Left ventricle myocardium superior (tissue), 1 donor: ENCODE measurements at regions not wholly inside any gene's neighbourhood (a gene's known extent, or its start where the extent isn't known, plus 50 kb on each side); places are given as distances from the start of the nearest gene placed in this dataset.

Experiments
- ATAC-seq: fragments of 200-7000 bp; cut with Tn5 transposase; one replicate; pipeline ENCODE4 v1.9.1; 2020; ENCODE audit warnings: mild to moderate bottlenecking, moderate library complexity
- DNase-seq: peaks from one replicate; pipeline ENCODE4 v3.0.0-alpha.2; 2020
- intact Hi-C: fragments of 100-400 bp; cut with micrococcal nuclease; formaldehyde crosslinking; loops from one replicate; pipeline ENCODE4 v1.11.0; 2022
- donor health status: DM: no; HTN: yes; CAD: no; lungs with severe emphysema.

GRCh38 chr15:85972805-85973540, 106.7 kb upstream of the AGBL1 start:
- intact Hi-C loops = no loop called here
- ATAC-seq = no peak
- DNase-seq = no peak

GRCh38 chr15:85973584-85974347, 105.9 kb upstream of the AGBL1 start:
- no peak for ATAC-seq
- intact Hi-C loops = no loop called here
- DNase-seq = no peak

- DNase-seq (no peak), ATAC-seq (no peak)
- intact Hi-C loops = no loop called here
These were observed 105.3 kb upstream of the AGBL1 start for GRCh38 chr15:85974348-85974705.

- ATAC-seq = no peak
- DNase-seq = no peak
- intact Hi-C loops = no loop called here
These were observed 104.9 kb upstream of the AGBL1 start for GRCh38 chr15:85974742-85975141.

- DNase-seq (no peak), ATAC-seq (no peak)
- intact Hi-C loops = no loop called here
These were observed 103.6 kb upstream of the AGBL1 start for GRCh38 chr15:85976102-85976501.

- no peak for DNase-seq
- intact Hi-C loops = no loop called here
- ATAC-seq = no peak
These were observed 102.7 kb upstream of the AGBL1 start for GRCh38 chr15:85976986-85977385.

GRCh38 chr15:85977586-85977985, 102.1 kb upstream of the AGBL1 start:
- no peak for ATAC-seq
- DNase-seq = no peak
- intact Hi-C loops = no loop called here

GRCh38 chr15:85979929-85980328, 99.7 kb upstream of the AGBL1 start:
- no peak for ATAC-seq
- intact Hi-C loops = no loop called here
- no peak for DNase-seq

GRCh38 chr15:85980946-85981345, 98.7 kb upstream of the AGBL1 start:
- intact Hi-C loops = no loop called here
- DNase-seq (no peak), ATAC-seq (no peak)

GRCh38 chr15:85984241-85984640, 95.4 kb upstream of the AGBL1 start:
- intact Hi-C loops = no loop called here
- ATAC-seq (no peak), DNase-seq (no peak)

- intact Hi-C loops = no loop called here
- ATAC-seq (no peak), DNase-seq (no peak)
These were observed 93.6 kb upstream of the AGBL1 start for GRCh38 chr15:85986116-85986515.

- intact Hi-C loops = no loop called here
- ATAC-seq (no peak), DNase-seq (no peak)
These were observed 92.9 kb upstream of the AGBL1 start for GRCh38 chr15:85986741-85987140.

- no peak for ATAC-seq
These were observed 90.9 kb upstream of the AGBL1 start for GRCh38 chr15:85988741-85989140.

GRCh38 chr15:85992224-85992623, 87.4 kb upstream of the AGBL1 start:
- no peak for ATAC-seq
- intact Hi-C loops = no loop called here

More at GRCh38 chr15:85988741-85989140, 90.9 kb upstream of the AGBL1 start:
- DNase-seq = no peak
- intact Hi-C loops = no loop called here

GRCh38 chr15:85993116-85993515, 86.6 kb upstream of the AGBL1 start:
- ATAC-seq = no peak
- no peak for DNase-seq
- intact Hi-C loops = no loop called here

More at GRCh38 chr15:85992224-85992623, 87.4 kb upstream of the AGBL1 start:
- DNase-seq = no peak

GRCh38 chr15:85997618-85998017, 82.1 kb upstream of the AGBL1 start:
- ATAC-seq (no peak), DNase-seq (no peak)
- intact Hi-C loops = no loop called here

GRCh38 chr15:85999658-86000057, 80.0 kb upstream of the AGBL1 start:
- intact Hi-C loops = no loop called here
- no peak for DNase-seq
- ATAC-seq = no peak

- DNase-seq = no peak
- intact Hi-C loops = no loop called here
- ATAC-seq = no peak
These were observed 78.5 kb upstream of the AGBL1 start for GRCh38 chr15:86001200-86001599.

- intact Hi-C loops = no loop called here
These were observed 77.2 kb upstream of the AGBL1 start for GRCh38 chr15:86002444-86002843.

GRCh38 chr15:86004061-86004460, 75.6 kb upstream of the AGBL1 start:
- no peak for ATAC-seq
- DNase-seq = no peak
- intact Hi-C loops = no loop called here

More at GRCh38 chr15:86002444-86002843, 77.2 kb upstream of the AGBL1 start:
- DNase-seq (no peak), ATAC-seq (no peak)

- DNase-seq = no peak
- intact Hi-C loops = no loop called here
- no peak for ATAC-seq
These were observed 73.1 kb upstream of the AGBL1 start for GRCh38 chr15:86006546-86006945.
